PFSK-1 (cell line): ENCODE measurements at regions not wholly inside any gene's neighbourhood (a gene's known extent, or its start where the extent isn't known, plus 50 kb on each side); places are given as distances from the start of the nearest gene placed in this dataset.

ENCODE experiments used
- FOXP2 ChIP-seq: optimal IDR thresholded peaks from 2 replicates; pipeline ENCODE3; 2011; ENCODE audit warnings: borderline replicate concordance, control low read depth, inconsistent platforms; ENCODE audit not compliant: insufficient read depth; ENCODE audit errors: extremely low read length, extremely low read depth
- POLR2AphosphoS5 ChIP-seq: IDR thresholded peaks from 2 replicates; pipeline ENCODE4 v1.6.1; 2012; ENCODE audit warnings: low read depth, mild to moderate bottlenecking, control low read depth, low read length, moderate library complexity
- SIN3A ChIP-seq: IDR thresholded peaks from 2 replicates; pipeline ENCODE4 v1.6.1; 2012; ENCODE audit warnings: mild to moderate bottlenecking, low read length, moderate library complexity, borderline replicate concordance; ENCODE audit not compliant: insufficient read depth
- TAF1 ChIP-seq: IDR thresholded peaks from 2 replicates; pipeline ENCODE4 v1.6.1; 2012; ENCODE audit warnings: low read length, control low read depth, borderline replicate concordance; ENCODE audit not compliant: insufficient read depth
- TF ChIP-seq, protein P1 (sequence below), 2 experiments: IDR thresholded peaks; 2 replicates each; pipeline versions ENCODE4 v1.6.1 to v1.8.0; 2011 to 2012; ENCODE audit warnings: low read depth in 2 of 2, low read length in 2 of 2, control low read depth in 1 of 2, inconsistent platforms in 1 of 2, mild to moderate bottlenecking in 1 of 2, moderate library complexity in 1 of 2; ENCODE audit not compliant: insufficient read depth in 1 of 2

- TF ChIP-seq TAF1, result no peak
- TF ChIP-seq, protein P1, sequence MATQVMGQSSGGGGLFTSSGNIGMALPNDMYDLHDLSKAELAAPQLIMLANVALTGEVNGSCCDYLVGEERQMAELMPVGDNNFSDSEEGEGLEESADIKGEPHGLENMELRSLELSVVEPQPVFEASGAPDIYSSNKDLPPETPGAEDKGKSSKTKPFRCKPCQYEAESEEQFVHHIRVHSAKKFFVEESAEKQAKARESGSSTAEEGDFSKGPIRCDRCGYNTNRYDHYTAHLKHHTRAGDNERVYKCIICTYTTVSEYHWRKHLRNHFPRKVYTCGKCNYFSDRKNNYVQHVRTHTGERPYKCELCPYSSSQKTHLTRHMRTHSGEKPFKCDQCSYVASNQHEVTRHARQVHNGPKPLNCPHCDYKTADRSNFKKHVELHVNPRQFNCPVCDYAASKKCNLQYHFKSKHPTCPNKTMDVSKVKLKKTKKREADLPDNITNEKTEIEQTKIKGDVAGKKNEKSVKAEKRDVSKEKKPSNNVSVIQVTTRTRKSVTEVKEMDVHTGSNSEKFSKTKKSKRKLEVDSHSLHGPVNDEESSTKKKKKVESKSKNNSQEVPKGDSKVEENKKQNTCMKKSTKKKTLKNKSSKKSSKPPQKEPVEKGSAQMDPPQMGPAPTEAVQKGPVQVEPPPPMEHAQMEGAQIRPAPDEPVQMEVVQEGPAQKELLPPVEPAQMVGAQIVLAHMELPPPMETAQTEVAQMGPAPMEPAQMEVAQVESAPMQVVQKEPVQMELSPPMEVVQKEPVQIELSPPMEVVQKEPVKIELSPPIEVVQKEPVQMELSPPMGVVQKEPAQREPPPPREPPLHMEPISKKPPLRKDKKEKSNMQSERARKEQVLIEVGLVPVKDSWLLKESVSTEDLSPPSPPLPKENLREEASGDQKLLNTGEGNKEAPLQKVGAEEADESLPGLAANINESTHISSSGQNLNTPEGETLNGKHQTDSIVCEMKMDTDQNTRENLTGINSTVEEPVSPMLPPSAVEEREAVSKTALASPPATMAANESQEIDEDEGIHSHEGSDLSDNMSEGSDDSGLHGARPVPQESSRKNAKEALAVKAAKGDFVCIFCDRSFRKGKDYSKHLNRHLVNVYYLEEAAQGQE (IDR thresholded peaks at IDR 0.05; ENCODE audit: insufficient read depth in 1 of 2, low read depth in 2 of 2, low read length in 2 of 2), result no peak
- no peak for TF ChIP-seq SIN3A
- TF ChIP-seq POLR2AphosphoS5, result no peak
- TF ChIP-seq FOXP2, result no peak
Observed at GRCh38 chrX:20463296-20464075, 196.8 kb upstream of the RPS6KA3 start.

GRCh38 chrX:20461576-20461975, 194.9 kb upstream of the RPS6KA3 start:
- TF ChIP-seq, protein P1 (IDR thresholded peaks at IDR 0.05; ENCODE audit: insufficient read depth in 1 of 2, low read depth in 2 of 2, low read length in 2 of 2), result no peak
- TF ChIP-seq SIN3A (no peak), POLR2AphosphoS5 (no peak), FOXP2 (no peak), TAF1 (no peak)

- no peak for TF ChIP-seq POLR2AphosphoS5
- TF ChIP-seq, protein P1 (IDR thresholded peaks at IDR 0.05; ENCODE audit: insufficient read depth in 1 of 2, low read depth in 2 of 2, low read length in 2 of 2), result no peak
- TF ChIP-seq TAF1, result no peak
- TF ChIP-seq FOXP2, result no peak
- TF ChIP-seq SIN3A, result no peak
Observed at GRCh38 chrX:20461002-20461401, 194.3 kb upstream of the RPS6KA3 start.

DNA sequence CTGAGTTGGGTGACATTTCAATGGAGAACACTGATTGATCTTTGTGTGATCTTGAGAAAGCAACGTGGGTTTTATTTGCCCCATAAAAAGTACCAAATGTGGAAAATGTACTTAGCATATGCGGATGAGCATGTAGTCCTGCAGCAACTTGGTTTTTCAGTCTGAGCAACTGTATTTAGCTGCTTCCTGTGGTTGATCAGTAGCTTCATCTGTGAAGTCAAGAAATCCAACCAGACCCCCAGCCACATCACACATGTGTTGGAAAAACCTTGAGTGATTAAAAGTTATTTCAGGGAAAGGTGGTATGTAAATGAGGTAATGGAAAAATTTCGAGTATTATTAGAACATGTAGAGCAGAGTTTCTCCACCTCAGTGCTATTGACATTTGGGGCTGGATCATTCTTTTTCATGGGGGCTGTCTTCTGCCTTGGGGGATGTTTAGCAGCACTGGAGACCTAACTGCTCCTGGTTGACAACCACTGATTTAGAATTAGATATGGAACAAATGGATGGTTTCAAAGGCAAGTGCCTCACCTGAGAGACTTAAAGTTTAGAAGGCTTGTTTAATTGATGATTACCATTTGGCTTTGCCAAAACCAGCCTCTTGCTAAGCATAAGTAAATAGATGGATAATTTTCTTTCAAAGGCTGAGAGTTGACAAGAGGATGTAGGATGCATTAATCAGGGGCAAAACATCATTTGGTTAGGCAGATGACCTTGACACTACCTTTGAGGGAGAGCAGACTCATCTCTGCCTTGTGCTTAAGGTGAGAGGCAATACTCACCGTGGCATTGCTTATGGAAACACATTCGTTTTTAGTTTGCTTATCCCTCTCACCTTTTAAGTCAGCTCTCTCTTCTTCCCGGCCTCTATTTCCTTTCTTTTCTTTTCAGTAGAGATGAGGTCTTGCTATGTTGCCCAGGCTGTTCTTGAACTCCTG, 193.0 kb upstream of the RPS6KA3 start:
- no peak for TF ChIP-seq TAF1
- TF ChIP-seq POLR2AphosphoS5, result no peak
- no peak for TF ChIP-seq SIN3A

GRCh38 chrX:20456971-20457370, 190.3 kb upstream of the RPS6KA3 start:
- TF ChIP-seq FOXP2 (no peak), POLR2AphosphoS5 (no peak), SIN3A (no peak), TAF1 (no peak)
- TF ChIP-seq, protein P1 (IDR thresholded peaks at IDR 0.05; ENCODE audit: insufficient read depth in 1 of 2, low read depth in 2 of 2, low read length in 2 of 2), result no peak
